ENCODE measurements at regions not wholly inside any gene's neighbourhood (a gene's known extent, or its start where the extent isn't known, plus 50 kb on each side); places are given as distances from the start of the nearest gene placed in this dataset.

DNA sequence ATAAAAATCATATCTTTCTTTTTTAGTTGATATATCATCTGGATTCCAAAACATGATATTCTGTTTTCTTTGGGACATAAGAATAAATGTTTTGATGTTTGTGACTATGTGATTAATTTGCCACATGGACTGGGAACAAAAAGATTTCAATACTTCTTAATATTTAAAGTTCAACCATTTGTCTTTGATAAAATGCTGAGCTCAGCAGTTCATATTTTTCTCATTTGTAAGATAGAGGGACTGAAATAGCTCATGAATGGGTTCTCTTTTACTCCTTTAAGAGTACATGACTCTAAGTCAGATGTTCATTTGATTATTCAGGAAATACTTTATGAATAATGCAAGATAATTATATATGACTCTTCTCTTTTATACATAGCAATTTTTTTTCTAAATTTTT lies 205.9 kb upstream of the FAM47A start:
- TF ChIP-seq EZH2 (IDR thresholded peaks at IDR 0.05; ENCODE audit: borderline replicate concordance, low read depth, low read length): no peak
- TF ChIP-seq ZNF263 (CRISPR knock-in tag; IDR thresholded peaks at IDR 0.05; ENCODE audit: borderline replicate concordance): no peak
- no peak for TF ChIP-seq YY1 (IDR thresholded peaks at IDR 0.05; ENCODE audit: borderline replicate concordance in 1 of 3, control insufficient read depth in 1 of 3, extremely low read depth in 1 of 3, insufficient read depth in 3 of 3, insufficient read length in 1 of 3, insufficient replicate concordance in 2 of 3, low read depth in 1 of 3, low read length in 2 of 3)
- TF ChIP-seq, protein P1, sequence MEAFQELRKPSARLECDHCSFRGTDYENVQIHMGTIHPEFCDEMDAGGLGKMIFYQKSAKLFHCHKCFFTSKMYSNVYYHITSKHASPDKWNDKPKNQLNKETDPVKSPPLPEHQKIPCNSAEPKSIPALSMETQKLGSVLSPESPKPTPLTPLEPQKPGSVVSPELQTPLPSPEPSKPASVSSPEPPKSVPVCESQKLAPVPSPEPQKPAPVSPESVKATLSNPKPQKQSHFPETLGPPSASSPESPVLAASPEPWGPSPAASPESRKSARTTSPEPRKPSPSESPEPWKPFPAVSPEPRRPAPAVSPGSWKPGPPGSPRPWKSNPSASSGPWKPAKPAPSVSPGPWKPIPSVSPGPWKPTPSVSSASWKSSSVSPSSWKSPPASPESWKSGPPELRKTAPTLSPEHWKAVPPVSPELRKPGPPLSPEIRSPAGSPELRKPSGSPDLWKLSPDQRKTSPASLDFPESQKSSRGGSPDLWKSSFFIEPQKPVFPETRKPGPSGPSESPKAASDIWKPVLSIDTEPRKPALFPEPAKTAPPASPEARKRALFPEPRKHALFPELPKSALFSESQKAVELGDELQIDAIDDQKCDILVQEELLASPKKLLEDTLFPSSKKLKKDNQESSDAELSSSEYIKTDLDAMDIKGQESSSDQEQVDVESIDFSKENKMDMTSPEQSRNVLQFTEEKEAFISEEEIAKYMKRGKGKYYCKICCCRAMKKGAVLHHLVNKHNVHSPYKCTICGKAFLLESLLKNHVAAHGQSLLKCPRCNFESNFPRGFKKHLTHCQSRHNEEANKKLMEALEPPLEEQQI (IDR thresholded peaks at IDR 0.05): no peak
- TF ChIP-seq, protein P2, sequence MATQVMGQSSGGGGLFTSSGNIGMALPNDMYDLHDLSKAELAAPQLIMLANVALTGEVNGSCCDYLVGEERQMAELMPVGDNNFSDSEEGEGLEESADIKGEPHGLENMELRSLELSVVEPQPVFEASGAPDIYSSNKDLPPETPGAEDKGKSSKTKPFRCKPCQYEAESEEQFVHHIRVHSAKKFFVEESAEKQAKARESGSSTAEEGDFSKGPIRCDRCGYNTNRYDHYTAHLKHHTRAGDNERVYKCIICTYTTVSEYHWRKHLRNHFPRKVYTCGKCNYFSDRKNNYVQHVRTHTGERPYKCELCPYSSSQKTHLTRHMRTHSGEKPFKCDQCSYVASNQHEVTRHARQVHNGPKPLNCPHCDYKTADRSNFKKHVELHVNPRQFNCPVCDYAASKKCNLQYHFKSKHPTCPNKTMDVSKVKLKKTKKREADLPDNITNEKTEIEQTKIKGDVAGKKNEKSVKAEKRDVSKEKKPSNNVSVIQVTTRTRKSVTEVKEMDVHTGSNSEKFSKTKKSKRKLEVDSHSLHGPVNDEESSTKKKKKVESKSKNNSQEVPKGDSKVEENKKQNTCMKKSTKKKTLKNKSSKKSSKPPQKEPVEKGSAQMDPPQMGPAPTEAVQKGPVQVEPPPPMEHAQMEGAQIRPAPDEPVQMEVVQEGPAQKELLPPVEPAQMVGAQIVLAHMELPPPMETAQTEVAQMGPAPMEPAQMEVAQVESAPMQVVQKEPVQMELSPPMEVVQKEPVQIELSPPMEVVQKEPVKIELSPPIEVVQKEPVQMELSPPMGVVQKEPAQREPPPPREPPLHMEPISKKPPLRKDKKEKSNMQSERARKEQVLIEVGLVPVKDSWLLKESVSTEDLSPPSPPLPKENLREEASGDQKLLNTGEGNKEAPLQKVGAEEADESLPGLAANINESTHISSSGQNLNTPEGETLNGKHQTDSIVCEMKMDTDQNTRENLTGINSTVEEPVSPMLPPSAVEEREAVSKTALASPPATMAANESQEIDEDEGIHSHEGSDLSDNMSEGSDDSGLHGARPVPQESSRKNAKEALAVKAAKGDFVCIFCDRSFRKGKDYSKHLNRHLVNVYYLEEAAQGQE (IDR thresholded peaks at IDR 0.05; ENCODE audit: borderline replicate concordance): no peak
- TF ChIP-seq, protein P2 (CRISPR knock-in tag; IDR thresholded peaks at IDR 0.05; ENCODE audit: low read depth): no peak
- TF ChIP-seq, protein P3, sequence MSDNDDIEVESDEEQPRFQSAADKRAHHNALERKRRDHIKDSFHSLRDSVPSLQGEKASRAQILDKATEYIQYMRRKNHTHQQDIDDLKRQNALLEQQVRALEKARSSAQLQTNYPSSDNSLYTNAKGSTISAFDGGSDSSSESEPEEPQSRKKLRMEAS (CRISPR knock-in tag; IDR thresholded peaks at IDR 0.05): no peak
- TF ChIP-seq, protein P4, sequence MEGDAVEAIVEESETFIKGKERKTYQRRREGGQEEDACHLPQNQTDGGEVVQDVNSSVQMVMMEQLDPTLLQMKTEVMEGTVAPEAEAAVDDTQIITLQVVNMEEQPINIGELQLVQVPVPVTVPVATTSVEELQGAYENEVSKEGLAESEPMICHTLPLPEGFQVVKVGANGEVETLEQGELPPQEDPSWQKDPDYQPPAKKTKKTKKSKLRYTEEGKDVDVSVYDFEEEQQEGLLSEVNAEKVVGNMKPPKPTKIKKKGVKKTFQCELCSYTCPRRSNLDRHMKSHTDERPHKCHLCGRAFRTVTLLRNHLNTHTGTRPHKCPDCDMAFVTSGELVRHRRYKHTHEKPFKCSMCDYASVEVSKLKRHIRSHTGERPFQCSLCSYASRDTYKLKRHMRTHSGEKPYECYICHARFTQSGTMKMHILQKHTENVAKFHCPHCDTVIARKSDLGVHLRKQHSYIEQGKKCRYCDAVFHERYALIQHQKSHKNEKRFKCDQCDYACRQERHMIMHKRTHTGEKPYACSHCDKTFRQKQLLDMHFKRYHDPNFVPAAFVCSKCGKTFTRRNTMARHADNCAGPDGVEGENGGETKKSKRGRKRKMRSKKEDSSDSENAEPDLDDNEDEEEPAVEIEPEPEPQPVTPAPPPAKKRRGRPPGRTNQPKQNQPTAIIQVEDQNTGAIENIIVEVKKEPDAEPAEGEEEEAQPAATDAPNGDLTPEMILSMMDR (IDR thresholded peaks at IDR 0.05 in 2 of 3, conservative IDR thresholded peaks at IDR 0.05 in 1 of 3; ENCODE audit: insufficient read depth in 2 of 3, low read depth in 1 of 3, low read length in 3 of 3): no peak
- TF ChIP-seq, protein P5, sequence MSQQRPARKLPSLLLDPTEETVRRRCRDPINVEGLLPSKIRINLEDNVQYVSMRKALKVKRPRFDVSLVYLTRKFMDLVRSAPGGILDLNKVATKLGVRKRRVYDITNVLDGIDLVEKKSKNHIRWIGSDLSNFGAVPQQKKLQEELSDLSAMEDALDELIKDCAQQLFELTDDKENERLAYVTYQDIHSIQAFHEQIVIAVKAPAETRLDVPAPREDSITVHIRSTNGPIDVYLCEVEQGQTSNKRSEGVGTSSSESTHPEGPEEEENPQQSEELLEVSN (IDR thresholded peaks at IDR 0.05; ENCODE audit: borderline replicate concordance in 1 of 2, extremely low read depth in 1 of 2, insufficient read depth in 1 of 2, insufficient read length in 1 of 2, low read depth in 1 of 2, low read length in 1 of 2, poor library complexity in 1 of 2, severe bottlenecking in 1 of 2): no peak
- TF ChIP-seq ZNF224 (CRISPR knock-in tag; IDR thresholded peaks at IDR 0.05): no peak
- TF ChIP-seq, protein P6, sequence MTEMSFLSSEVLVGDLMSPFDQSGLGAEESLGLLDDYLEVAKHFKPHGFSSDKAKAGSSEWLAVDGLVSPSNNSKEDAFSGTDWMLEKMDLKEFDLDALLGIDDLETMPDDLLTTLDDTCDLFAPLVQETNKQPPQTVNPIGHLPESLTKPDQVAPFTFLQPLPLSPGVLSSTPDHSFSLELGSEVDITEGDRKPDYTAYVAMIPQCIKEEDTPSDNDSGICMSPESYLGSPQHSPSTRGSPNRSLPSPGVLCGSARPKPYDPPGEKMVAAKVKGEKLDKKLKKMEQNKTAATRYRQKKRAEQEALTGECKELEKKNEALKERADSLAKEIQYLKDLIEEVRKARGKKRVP (CRISPR knock-in tag; IDR thresholded peaks at IDR 0.05): no peak

Measured in K562 (cell line).